ENCODE measurements at regions not wholly inside any gene's neighbourhood (a gene's known extent, or its start where the extent isn't known, plus 50 kb on each side); places are given as distances from the start of the nearest gene placed in this dataset.

- Histone ChIP-seq H3K4me1 (no peaks in the 10 kb centered on the region), H3K9me3 (no peaks in the 10 kb centered on the region), H3K27me3 (peaks cover 0 to 51% of the 10 kb centered on the region in 2 donors), H3K27ac (no peak overlapping the region), H3K36me3 (no peaks in the 10 kb centered on the region), H3K4me3 (no peak overlapping the region)
- TF ChIP-seq CTCF (IDR thresholded peaks at IDR 0.05): no peak
- no peak for TF ChIP-seq POLR2AphosphoS5 (IDR thresholded peaks at IDR 0.05)
- no peak for TF ChIP-seq POLR2A (IDR thresholded peaks at IDR 0.05)
- intact Hi-C loops (cut with DNase I; ENCODE audit: low total_unique reads): no loop called here
- DNase-seq (ENCODE audit: low spot score in 2 of 2): no peak
Measured at GRCh38 chr13:25044071-25044470, 51.9 kb upstream of the PABPC3 start.

All from breast epithelium (tissue), 4 donors.